GM20000 (cell line): ENCODE measurements at regions not wholly inside any gene's neighbourhood (a gene's known extent, or its start where the extent isn't known, plus 50 kb on each side); places are given as distances from the start of the nearest gene placed in this dataset.

Experiments used
- DNase-seq: peaks from one replicate; pipeline ENCODE4 v3.0.0; 2012; ENCODE audit warnings: low spot score
- CTCF ChIP-seq: IDR thresholded peaks from 2 replicates; pipeline ENCODE4 v1.5.1; 2012; ENCODE audit warnings: mild to moderate bottlenecking, control low read depth; ENCODE audit errors: extremely low read depth, missing control alignments

GRCh38 chr7:17685141-17685540, 255.2 kb downstream of the SNX13 start:
- TF ChIP-seq CTCF = no peak
- DNase-seq = no peak

GRCh38 chr7:17687361-17687760, 252.9 kb downstream of the SNX13 start:
- DNase-seq = no peak
- no peak for TF ChIP-seq CTCF

- DNase-seq = no peak
- no peak for TF ChIP-seq CTCF
Observed at GRCh38 chr7:17689361-17689902, 250.9 kb downstream of the SNX13 start.

GRCh38 chr7:17690030-17690429, 250.3 kb downstream of the SNX13 start:
- DNase-seq = no peak
- no peak for TF ChIP-seq CTCF

- no peak for DNase-seq
- TF ChIP-seq CTCF = no peak
Observed at GRCh38 chr7:17696422-17696821, 243.9 kb downstream of the SNX13 start.

GRCh38 chr7:17697128-17697881, 243.0 kb downstream of the SNX13 start:
- DNase-seq = no peak
- TF ChIP-seq CTCF = no peak

- DNase-seq = no peak
- no peak for TF ChIP-seq CTCF
Observed at GRCh38 chr7:17699696-17700095, 240.6 kb downstream of the SNX13 start.
